8988T (cell line): ENCODE measurements at regions not wholly inside any gene's neighbourhood (a gene's known extent, or its start where the extent isn't known, plus 50 kb on each side); places are given as distances from the start of the nearest gene placed in this dataset.
"Not testable (repeated sequence)": the region's sequence is repeated elsewhere in the genome, so short reads cannot be mapped to it uniquely, and the experiment has no call there.

Experiments
- DNase-seq: peaks from one replicate; pipeline ENCODE4 v3.0.0; 2011

- DNase-seq = no peak
These were observed 129.8 kb downstream of the SEC23A start for GRCh38 chr14:38973083-38973700.

- no peak for DNase-seq
These were observed 130.5 kb downstream of the SEC23A start for GRCh38 chr14:38972511-38972910.

- DNase-seq = no peak
These were observed 131.6 kb downstream of the SEC23A start for GRCh38 chr14:38971258-38971921.

- DNase-seq = no peak
These were observed 138.4 kb downstream of the SEC23A start for GRCh38 chr14:38964630-38965029.

GRCh38 chr14:38960946-38961531 lies 142.0 kb downstream of the SEC23A start:
- DNase-seq = no peak

- DNase-seq = no peak
These were observed 144.0 kb downstream of the SEC23A start for GRCh38 chr14:38959021-38959420.

- no peak for DNase-seq
These were observed 144.4 kb downstream of the SEC23A start for GRCh38 chr14:38958589-38958988.

GRCh38 chr14:38951451-38951850 lies 151.6 kb downstream of the SEC23A start:
- DNase-seq = no peak

GRCh38 chr14:38950676-38951075 lies 152.4 kb downstream of the SEC23A start:
- DNase-seq = no peak

GRCh38 chr14:38948576-38948975 lies 154.5 kb downstream of the SEC23A start:
- no peak for DNase-seq

- no peak for DNase-seq
These were observed 154.9 kb downstream of the SEC23A start for GRCh38 chr14:38948171-38948570.

GRCh38 chr14:38947343-38947742 lies 155.7 kb downstream of the SEC23A start:
- no peak for DNase-seq

GRCh38 chr14:38944691-38945090 lies 158.3 kb downstream of the SEC23A start:
- DNase-seq = no peak

- no peak for DNase-seq
These were observed 161.5 kb downstream of the SEC23A start for GRCh38 chr14:38941488-38941887.

GRCh38 chr14:38932653-38933000 lies 170.4 kb downstream of the SEC23A start:
- not testable (repeated sequence) for DNase-seq

GRCh38 chr14:38931969-38932652 lies 170.9 kb downstream of the SEC23A start:
- no peak for DNase-seq

- DNase-seq = no peak
These were observed 172.1 kb downstream of the SEC23A start for GRCh38 chr14:38930898-38931297.

- no peak for DNase-seq
These were observed 173.0 kb downstream of the SEC23A start for GRCh38 chr14:38930022-38930421.

GRCh38 chr14:38929416-38929815 lies 173.6 kb downstream of the SEC23A start:
- no peak for DNase-seq

- DNase-seq = not testable (repeated sequence)
These were observed 181.1 kb downstream of the SEC23A start for GRCh38 chr14:38921893-38922292.

- no peak for DNase-seq
These were observed 187.9 kb downstream of the SEC23A start for GRCh38 chr14:38915125-38915524.

- no peak for DNase-seq
These were observed 192.9 kb downstream of the SEC23A start for GRCh38 chr14:38910092-38910491.

- DNase-seq = no peak
These were observed 198.1 kb downstream of the SEC23A start for GRCh38 chr14:38904959-38905358.

GRCh38 chr14:38901791-38902190 lies 201.2 kb downstream of the SEC23A start:
- no peak for DNase-seq
